ENCODE measurements at regions not wholly inside any gene's neighbourhood (a gene's known extent, or its start where the extent isn't known, plus 50 kb on each side); places are given as distances from the start of the nearest gene placed in this dataset.
"Not testable (repeated sequence)": the region's sequence is repeated elsewhere in the genome, so short reads cannot be mapped to it uniquely, and the experiment has no call there.

GRCh38 chr7:79980376-79980775, 154.3 kb upstream of the GNAI1 start:
- H3K4me1 ChIP-seq (ENCODE audit: insufficient read depth): peaks cover 6% of the 10 kb centered on the region
- H4K20me1 ChIP-seq (ENCODE audit: insufficient read depth, poor library complexity, severe bottlenecking): no peaks in the 10 kb centered on the region
- H3K9me3 ChIP-seq (ENCODE audit: low read depth): no peaks in the 10 kb centered on the region
- H3K79me2 ChIP-seq: no peaks in the 10 kb centered on the region
- no peaks in the 10 kb centered on the region for H3K36me3 ChIP-seq (replicated peaks; ENCODE audit: insufficient read depth, low read depth)
- no peak for DNase-seq (ENCODE audit: low spot score)
- no peak overlapping the region for H3K4me2 ChIP-seq
- no peak overlapping the region for H3K27ac ChIP-seq
- H3K27me3 ChIP-seq: no peaks in the 10 kb centered on the region
- no peaks in the 10 kb centered on the region for H3K9me2 ChIP-seq (replicated peaks; ENCODE audit: insufficient read depth)
- 38% methylated on average over 1 of the region's 1 CpG for WGBS (ENCODE audit: low lambda C conversion rate, missing lambda C conversion rate)
- no peak overlapping the region for H3K4me3 ChIP-seq
- TF ChIP-seq EZH2 (IDR thresholded peaks at IDR 0.05; ENCODE audit: borderline replicate concordance): no peak
- TF ChIP-seq, protein P1, sequence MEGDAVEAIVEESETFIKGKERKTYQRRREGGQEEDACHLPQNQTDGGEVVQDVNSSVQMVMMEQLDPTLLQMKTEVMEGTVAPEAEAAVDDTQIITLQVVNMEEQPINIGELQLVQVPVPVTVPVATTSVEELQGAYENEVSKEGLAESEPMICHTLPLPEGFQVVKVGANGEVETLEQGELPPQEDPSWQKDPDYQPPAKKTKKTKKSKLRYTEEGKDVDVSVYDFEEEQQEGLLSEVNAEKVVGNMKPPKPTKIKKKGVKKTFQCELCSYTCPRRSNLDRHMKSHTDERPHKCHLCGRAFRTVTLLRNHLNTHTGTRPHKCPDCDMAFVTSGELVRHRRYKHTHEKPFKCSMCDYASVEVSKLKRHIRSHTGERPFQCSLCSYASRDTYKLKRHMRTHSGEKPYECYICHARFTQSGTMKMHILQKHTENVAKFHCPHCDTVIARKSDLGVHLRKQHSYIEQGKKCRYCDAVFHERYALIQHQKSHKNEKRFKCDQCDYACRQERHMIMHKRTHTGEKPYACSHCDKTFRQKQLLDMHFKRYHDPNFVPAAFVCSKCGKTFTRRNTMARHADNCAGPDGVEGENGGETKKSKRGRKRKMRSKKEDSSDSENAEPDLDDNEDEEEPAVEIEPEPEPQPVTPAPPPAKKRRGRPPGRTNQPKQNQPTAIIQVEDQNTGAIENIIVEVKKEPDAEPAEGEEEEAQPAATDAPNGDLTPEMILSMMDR (IDR thresholded peaks at IDR 0.05; ENCODE audit: poor library complexity): no peak
- no peak for TF ChIP-seq EZH2phosphoT487 (IDR thresholded peaks at IDR 0.05; ENCODE audit: low read depth, severe bottlenecking, unreplicated experiment)
- H2AFZ ChIP-seq: no peak overlapping the region

DNA sequence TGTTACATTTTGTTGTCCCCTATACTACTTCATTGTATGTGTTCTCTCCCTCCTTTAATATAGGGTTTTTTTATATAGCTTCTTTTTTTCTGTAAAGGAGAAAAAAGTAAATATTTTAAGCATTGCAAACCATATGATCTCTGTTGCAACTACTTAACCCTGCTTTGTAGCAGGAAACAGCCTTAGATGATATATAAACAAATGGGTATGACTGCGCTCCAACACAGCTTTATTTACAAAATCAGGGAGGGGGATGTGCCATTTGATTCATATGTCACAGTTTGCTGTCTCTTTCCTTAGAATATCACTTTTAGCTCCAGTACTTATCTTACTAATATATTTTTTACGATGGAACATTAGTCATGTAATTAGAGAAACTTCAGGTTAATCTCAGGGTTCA, 155.2 kb upstream of the GNAI1 start:
- H3K36me3 ChIP-seq (replicated peaks; ENCODE audit: insufficient read depth, low read depth): no peaks in the 10 kb centered on the region
- H3K9me3 ChIP-seq (ENCODE audit: low read depth): no peaks in the 10 kb centered on the region
- no peak overlapping the region for H3K4me2 ChIP-seq
- H3K4me1 ChIP-seq (ENCODE audit: insufficient read depth): peaks cover 6% of the 10 kb centered on the region
- no peak overlapping the region for H3K27ac ChIP-seq
- no peaks in the 10 kb centered on the region for H3K27me3 ChIP-seq
- H3K4me3 ChIP-seq: no peak overlapping the region
- H2AFZ ChIP-seq: no peak overlapping the region
- H3K9me2 ChIP-seq (replicated peaks; ENCODE audit: insufficient read depth): no peaks in the 10 kb centered on the region
- no peak for DNase-seq (ENCODE audit: low spot score)
- 64% methylated on average over 2 of the region's 2 CpGs for WGBS (ENCODE audit: low lambda C conversion rate, missing lambda C conversion rate)
- no peak for TF ChIP-seq EZH2phosphoT487 (IDR thresholded peaks at IDR 0.05; ENCODE audit: low read depth, severe bottlenecking, unreplicated experiment)
- TF ChIP-seq, protein P1 (IDR thresholded peaks at IDR 0.05; ENCODE audit: poor library complexity): no peak
- TF ChIP-seq EZH2 (IDR thresholded peaks at IDR 0.05; ENCODE audit: borderline replicate concordance): no peak
- H4K20me1 ChIP-seq (ENCODE audit: insufficient read depth, poor library complexity, severe bottlenecking): no peaks in the 10 kb centered on the region
- no peaks in the 10 kb centered on the region for H3K79me2 ChIP-seq

DNA sequence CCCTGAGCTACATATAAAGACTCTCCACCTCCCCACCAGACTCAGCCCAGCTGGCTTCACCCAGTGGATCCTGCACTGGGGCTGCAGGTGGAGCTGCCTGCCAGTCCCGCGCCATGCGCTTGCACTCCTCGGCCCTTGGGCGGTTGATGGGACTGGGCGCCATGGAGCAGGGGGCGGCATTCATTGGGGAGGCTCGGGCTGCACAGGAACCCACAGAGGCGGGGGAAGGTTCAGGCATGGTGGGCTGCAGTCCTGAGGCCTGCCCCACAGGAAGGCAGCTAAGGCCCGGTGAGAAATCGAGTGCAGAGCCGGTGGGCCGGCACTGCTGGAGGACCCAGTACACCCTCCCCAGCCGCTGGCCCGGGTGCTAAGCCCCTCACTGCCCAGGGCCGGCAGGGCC, 157.2 kb upstream of the GNAI1 start:
- Histone ChIP-seq H3K27ac (no peak overlapping the region), H3K4me2 (no peak overlapping the region), H3K36me3 (replicated peaks; ENCODE audit: insufficient read depth, low read depth) (no peaks in the 10 kb centered on the region), H3K9me2 (replicated peaks; ENCODE audit: insufficient read depth) (no peaks in the 10 kb centered on the region), H3K27me3 (no peaks in the 10 kb centered on the region), H3K4me3 (no peak overlapping the region), H3K4me1 (ENCODE audit: insufficient read depth) (peaks cover 6% of the 10 kb centered on the region), H3K79me2 (no peaks in the 10 kb centered on the region), H3K9me3 (ENCODE audit: low read depth) (no peaks in the 10 kb centered on the region), H2AFZ (no peak overlapping the region), H4K20me1 (ENCODE audit: insufficient read depth, poor library complexity, severe bottlenecking) (no peaks in the 10 kb centered on the region)
- DNase-seq (ENCODE audit: low spot score): no peak
- 99% methylated on average over 15 of the region's 16 CpGs for WGBS (ENCODE audit: low lambda C conversion rate, missing lambda C conversion rate)
- TF ChIP-seq, protein P1 (IDR thresholded peaks at IDR 0.05; ENCODE audit: poor library complexity): no peak
- TF ChIP-seq EZH2 (IDR thresholded peaks at IDR 0.05; ENCODE audit: borderline replicate concordance) (no peak), EZH2phosphoT487 (IDR thresholded peaks at IDR 0.05; ENCODE audit: low read depth, severe bottlenecking, unreplicated experiment) (no peak)

GRCh38 chr7:79976711-79977020, 158.0 kb upstream of the GNAI1 start:
- H3K9me3 ChIP-seq (ENCODE audit: low read depth); H2AFZ ChIP-seq; H3K79me2 ChIP-seq; H3K36me3 ChIP-seq (replicated peaks; ENCODE audit: insufficient read depth, low read depth); H3K4me1 ChIP-seq (ENCODE audit: insufficient read depth); H4K20me1 ChIP-seq (ENCODE audit: insufficient read depth, poor library complexity, severe bottlenecking); H3K4me3 ChIP-seq; H3K4me2 ChIP-seq; H3K9me2 ChIP-seq (replicated peaks; ENCODE audit: insufficient read depth); H3K27me3 ChIP-seq; DNase-seq (ENCODE audit: low spot score); H3K27ac ChIP-seq: not testable (repeated sequence)
- 88% methylated on average over 5 of the region's 5 CpGs for WGBS (ENCODE audit: low lambda C conversion rate, missing lambda C conversion rate)

GRCh38 chr7:79975986-79976710, 158.5 kb upstream of the GNAI1 start:
- H3K36me3 ChIP-seq (replicated peaks; ENCODE audit: insufficient read depth, low read depth); H2AFZ ChIP-seq; H3K4me3 ChIP-seq; H3K27ac ChIP-seq; H3K4me2 ChIP-seq; H3K9me2 ChIP-seq (replicated peaks; ENCODE audit: insufficient read depth); H3K9me3 ChIP-seq (ENCODE audit: low read depth); H4K20me1 ChIP-seq (ENCODE audit: insufficient read depth, poor library complexity, severe bottlenecking); DNase-seq (ENCODE audit: low spot score); H3K4me1 ChIP-seq (ENCODE audit: insufficient read depth); H3K79me2 ChIP-seq; H3K27me3 ChIP-seq: not testable (repeated sequence)
- WGBS (ENCODE audit: low lambda C conversion rate, missing lambda C conversion rate): 97% methylated on average over 26 of the region's 26 CpGs

Measured in hepatocyte (in vitro differentiated cells).